Psoas muscle (tissue), 7 donors: ENCODE measurements at regions not wholly inside any gene's neighbourhood (a gene's known extent, or its start where the extent isn't known, plus 50 kb on each side); places are given as distances from the start of the nearest gene placed in this dataset.

Source experiments
- ATAC-seq, 4 donors: fragments of 200-7000 bp; cut with Tn5 transposase; one replicate each; pipeline ENCODE4 v1.9.1; 2020; ENCODE audit warnings: moderate library complexity in 3 of 4, mild to moderate bottlenecking in 2 of 4
- DNase-seq, 2 donors: peaks; one replicate each; pipeline ENCODE4 v3.0.0-alpha.2; 2020
- H3K27ac ChIP-seq: fragments of 200-600 bp; one replicate; pipeline ENCODE4 v1.8.0; 2022
- H3K27me3 ChIP-seq, 3 donors: fragments of 200-600 bp in 1 of 3; one replicate each; pipeline versions ENCODE4 v1.6.1 to v1.8.0; 2013 to 2022; ENCODE audit warnings: low read length in 2 of 3, mild to moderate bottlenecking in 2 of 3, moderate library complexity in 1 of 3; ENCODE audit not compliant: insufficient read depth in 3 of 3
- H3K36me3 ChIP-seq, 2 donors: fragments of 200-600 bp in 1 of 2; one replicate each; pipeline versions ENCODE4 v1.6.1 to v1.8.0; 2013 to 2022; ENCODE audit warnings: low read depth in 1 of 2, mild to moderate bottlenecking in 1 of 2, moderate library complexity in 1 of 2; ENCODE audit not compliant: insufficient read depth in 1 of 2
- H3K4me1 ChIP-seq: fragments of 200-600 bp; one replicate; pipeline ENCODE4 v1.8.0; 2022
- H3K4me3 ChIP-seq: fragments of 200-600 bp; one replicate; pipeline ENCODE4 v1.8.0; 2022; ENCODE audit warnings: mild to moderate bottlenecking
- H3K9me3 ChIP-seq: fragments of 200-600 bp; one replicate; pipeline ENCODE4 v1.8.0; 2022
- WGBS, 3 donors: extraction: QIAGEN DNeasy Blood & Tissue Kit; methylation state at CpG; one replicate each; pipeline versions ENCODE4 v1.1.6 to v1.1.7; 2013; 5-methylcytosine and 5-hydroxymethylcytosine counted together
- intact Hi-C, 2 donors: fragments of 100-400 bp; cut with DNase I; formaldehyde crosslinking; loops; one replicate each; pipeline versions ENCODE4 v1.11.0 to v1.14.2; 2022
- TF ChIP-seq, protein P1 (sequence below): fragments of 200-600 bp; IDR thresholded peaks from one replicate; pipeline ENCODE4 v1.8.0; 2022; ENCODE audit warnings: antibody characterized with exemption
- donor health status: healthy with polysubstance abuse.
- donor health status: DM: no; HTN: no; CAD: no; lungs with moderate emphysema.
- donor health status: Bipolar disorder and iron deficiency.
- donor health status: healthy.
- donor health status: DM: yes; HTN: yes; CAD: no.
- donor health status: DM: no; HTN: no; CAD: no.
- donor health status: DM: yes; HTN: yes; CAD: no.

DNA sequence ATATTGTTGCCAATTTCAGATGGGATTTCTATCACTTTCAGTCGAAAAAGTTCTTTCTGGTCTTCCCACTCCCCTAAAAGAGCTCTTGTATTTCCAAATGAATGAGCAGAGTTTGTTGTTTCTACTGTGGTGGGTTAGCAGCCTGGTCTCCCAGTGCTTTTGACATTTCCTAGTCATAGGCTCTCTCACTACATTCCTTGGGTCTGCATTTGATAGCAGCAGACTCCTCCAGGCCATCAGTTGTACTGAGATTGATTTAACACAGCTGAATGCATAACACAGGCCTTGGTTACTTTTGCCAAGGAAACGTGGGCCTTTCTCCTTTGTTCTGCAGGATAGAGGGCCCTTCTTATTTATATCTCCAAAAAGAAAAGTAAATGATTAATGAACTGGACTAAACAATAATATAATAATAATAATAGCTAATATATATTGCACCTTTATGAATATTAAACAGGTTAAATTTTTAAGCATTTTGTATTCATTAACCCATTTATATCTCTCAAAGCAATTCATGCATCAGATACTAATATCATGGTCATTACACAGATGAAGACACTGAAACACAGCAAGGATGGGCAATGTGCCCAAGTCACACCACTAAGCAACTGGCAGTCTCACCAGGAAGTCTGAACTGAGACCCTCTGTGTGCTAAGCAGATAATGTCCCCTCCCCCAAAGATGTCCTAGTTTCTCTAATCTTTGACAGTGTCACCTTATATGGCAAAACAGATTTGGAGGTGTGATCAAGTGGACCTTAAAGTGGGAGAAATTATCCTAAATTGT, 1579.2 kb downstream of the AACS start:
- no peaks in the 10 kb centered on the region for H3K36me3 ChIP-seq
- no peak overlapping the region for H3K4me3 ChIP-seq
- 38 to 48% (median 42%) methylated on average over 2 of the region's 2 CpGs for WGBS, 3 donors
- ATAC-seq, result no peak
- no peaks in the 10 kb centered on the region for H3K9me3 ChIP-seq
- H3K27ac ChIP-seq, result no peak overlapping the region
- no peaks in the 10 kb centered on the region for H3K27me3 ChIP-seq
- no peak for DNase-seq
- TF ChIP-seq, protein P1, sequence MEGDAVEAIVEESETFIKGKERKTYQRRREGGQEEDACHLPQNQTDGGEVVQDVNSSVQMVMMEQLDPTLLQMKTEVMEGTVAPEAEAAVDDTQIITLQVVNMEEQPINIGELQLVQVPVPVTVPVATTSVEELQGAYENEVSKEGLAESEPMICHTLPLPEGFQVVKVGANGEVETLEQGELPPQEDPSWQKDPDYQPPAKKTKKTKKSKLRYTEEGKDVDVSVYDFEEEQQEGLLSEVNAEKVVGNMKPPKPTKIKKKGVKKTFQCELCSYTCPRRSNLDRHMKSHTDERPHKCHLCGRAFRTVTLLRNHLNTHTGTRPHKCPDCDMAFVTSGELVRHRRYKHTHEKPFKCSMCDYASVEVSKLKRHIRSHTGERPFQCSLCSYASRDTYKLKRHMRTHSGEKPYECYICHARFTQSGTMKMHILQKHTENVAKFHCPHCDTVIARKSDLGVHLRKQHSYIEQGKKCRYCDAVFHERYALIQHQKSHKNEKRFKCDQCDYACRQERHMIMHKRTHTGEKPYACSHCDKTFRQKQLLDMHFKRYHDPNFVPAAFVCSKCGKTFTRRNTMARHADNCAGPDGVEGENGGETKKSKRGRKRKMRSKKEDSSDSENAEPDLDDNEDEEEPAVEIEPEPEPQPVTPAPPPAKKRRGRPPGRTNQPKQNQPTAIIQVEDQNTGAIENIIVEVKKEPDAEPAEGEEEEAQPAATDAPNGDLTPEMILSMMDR, result no peak
- H3K4me1 ChIP-seq, result no peaks in the 10 kb centered on the region
- intact Hi-C loops, result no loop called here

DNA sequence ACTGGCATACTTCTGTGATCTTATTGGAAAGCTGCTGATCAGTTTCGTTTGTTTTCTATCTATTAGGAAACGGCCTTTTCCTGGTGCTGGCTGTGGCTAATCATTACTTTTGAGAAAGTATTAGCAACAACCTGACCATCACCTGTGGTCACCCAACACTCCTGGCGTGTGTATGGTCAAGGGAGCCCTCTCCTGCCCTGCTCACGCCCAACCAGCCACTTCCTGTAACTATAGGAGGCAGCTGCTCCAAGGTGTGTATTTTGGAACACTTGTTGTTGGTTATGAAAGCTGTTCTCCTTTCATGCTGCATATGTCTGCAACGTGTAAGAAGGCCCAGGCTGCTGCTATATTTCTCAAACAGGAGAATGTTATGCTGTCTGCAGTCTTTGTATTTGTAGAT, 1582.8 kb downstream of the AACS start:
- TF ChIP-seq, protein P1, result no peak
- no peaks in the 10 kb centered on the region for H3K4me1 ChIP-seq
- H3K4me3 ChIP-seq, result no peak overlapping the region
- no peak for ATAC-seq
- no peaks in the 10 kb centered on the region for H3K36me3 ChIP-seq
- 58 to 65% (median 60%) methylated on average over 5 of the region's 5 CpGs for WGBS, 3 donors
- intact Hi-C loops, result no loop called here
- no peak for DNase-seq
- H3K27ac ChIP-seq, result no peak overlapping the region
- no peaks in the 10 kb centered on the region for H3K27me3 ChIP-seq
- H3K9me3 ChIP-seq, result no peaks in the 10 kb centered on the region

DNA sequence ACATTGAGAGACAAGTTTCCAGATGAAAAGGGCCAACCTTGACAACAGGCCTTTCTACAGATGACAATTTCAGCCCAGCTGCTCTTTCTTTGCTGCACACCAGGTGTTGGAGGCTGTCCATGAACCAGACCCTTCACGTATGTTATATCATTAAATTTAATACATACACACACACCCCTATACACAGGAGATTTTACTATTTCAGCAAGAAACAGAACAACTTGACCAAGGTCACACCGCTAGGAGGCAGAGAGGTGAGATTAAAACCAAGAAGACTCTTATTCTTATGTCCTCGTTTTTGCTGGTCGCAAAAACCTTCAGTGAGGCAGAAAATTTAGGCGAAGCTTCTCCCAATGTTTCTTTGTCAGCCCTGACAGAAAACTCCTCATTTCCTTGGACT, 1585.9 kb downstream of the AACS start:
- ATAC-seq (no peak), DNase-seq (no peak)
- Histone ChIP-seq H3K4me1 (no peaks in the 10 kb centered on the region), H3K4me3 (no peak overlapping the region), H3K36me3 (no peaks in the 10 kb centered on the region), H3K9me3 (no peaks in the 10 kb centered on the region), H3K27me3 (no peaks in the 10 kb centered on the region), H3K27ac (no peak overlapping the region)
- TF ChIP-seq, protein P1, result no peak
- 66 to 70% (median 67%) methylated on average over 5 of the region's 5 CpGs for WGBS, 3 donors
- intact Hi-C loops, result no loop called here

DNA sequence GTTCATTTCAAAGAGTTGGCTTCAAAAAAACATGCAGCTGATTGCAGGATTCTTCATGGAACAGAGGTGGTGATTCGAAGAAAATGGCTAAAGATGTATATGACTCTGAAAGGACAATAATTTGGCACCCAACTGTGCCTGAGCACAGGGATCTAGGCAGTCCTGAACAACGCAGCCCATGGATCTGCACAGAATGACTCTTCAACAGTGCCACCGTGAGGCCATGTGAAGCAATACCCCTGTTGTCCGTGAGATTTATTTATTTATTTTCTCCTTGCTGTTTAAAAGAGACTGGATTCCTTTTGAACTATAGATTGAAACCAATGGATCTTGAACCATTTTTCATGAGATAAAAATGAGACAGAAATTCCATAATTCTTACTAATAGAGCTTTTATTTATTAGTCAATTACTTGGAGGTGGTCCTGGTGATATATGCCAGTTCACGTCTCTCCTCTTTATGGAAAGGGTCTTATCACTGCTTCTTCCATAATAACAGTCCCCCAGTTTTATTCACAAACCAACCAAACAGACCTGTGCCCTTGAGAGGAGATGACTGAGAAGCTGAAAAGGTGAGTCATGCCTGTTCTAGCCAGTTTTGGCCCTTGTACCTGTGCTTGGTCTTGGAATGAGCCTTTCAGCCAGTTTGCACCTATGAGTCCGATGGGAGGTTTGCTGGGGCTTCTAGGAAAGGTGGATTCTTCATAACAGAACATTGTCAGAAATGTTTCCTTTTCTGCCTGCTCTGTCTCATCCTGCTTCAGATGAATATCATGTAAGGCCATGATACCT, 1598.3 kb downstream of the AACS start:
- ATAC-seq, result no peak
- WGBS, 3 donors, result 38 to 41% (median 39%) methylated on average over 6 of the region's 6 CpGs
- H3K4me3 ChIP-seq, result no peak overlapping the region
- no peaks in the 10 kb centered on the region for H3K4me1 ChIP-seq
- DNase-seq, result no peak
- intact Hi-C loops, result no loop called here
- no peaks in the 10 kb centered on the region for H3K36me3 ChIP-seq
- no peak overlapping the region for H3K27ac ChIP-seq
- TF ChIP-seq, protein P1, result peak; percentile 4
- peaks cover 8% of the 10 kb centered on the region for H3K9me3 ChIP-seq
- no peaks in the 10 kb centered on the region for H3K27me3 ChIP-seq
